Sigmoid colon (tissue), 6 donors: ENCODE measurements at regions not wholly inside any gene's neighbourhood (a gene's known extent, or its start where the extent isn't known, plus 50 kb on each side); places are given as distances from the start of the nearest gene placed in this dataset.

ENCODE experiments used
- DNase-seq: peaks from one replicate; pipeline ENCODE4 v3.0.0-alpha.2; 2019
- H3K27ac ChIP-seq, 4 donors: fragments of 200-600 bp; sonication (generic); one replicate each; pipeline ENCODE4 v1.5.1; 2016 to 2019; ENCODE audit warnings: mild to moderate bottlenecking in 1 of 4
- H3K27me3 ChIP-seq, 3 donors: fragments of 200-600 bp; sonication (generic); one replicate each; pipeline ENCODE4 v1.5.1; 2019; ENCODE audit warnings: mild to moderate bottlenecking in 1 of 3
- H3K36me3 ChIP-seq, 4 donors: fragments of 200-600 bp; sonication (generic); one replicate each; pipeline ENCODE4 v1.5.1; 2016 to 2019
- H3K4me1 ChIP-seq, 4 donors: fragments of 200-600 bp; sonication (generic); one replicate each; pipeline ENCODE4 v1.5.1; 2017 to 2019
- H3K4me3 ChIP-seq, 4 donors: fragments of 200-600 bp; sonication (generic); one replicate each; pipeline ENCODE4 v1.5.1; 2017 to 2019; ENCODE audit warnings: mild to moderate bottlenecking in 2 of 4, moderate library complexity in 1 of 4
- H3K9me3 ChIP-seq, 4 donors: fragments of 200-600 bp in 3 of 4; sonication (generic) in 3 of 4; one replicate each; pipeline versions ENCODE4 v1.5.1 to v1.6.1; 2013 to 2019
- CTCF ChIP-seq, 4 experiments: fragments of 450-650 bp in 3 of 4; fragments of 200-600 bp in 1 of 4; IDR thresholded peaks; one replicate each; pipeline ENCODE4 v1.5.1; 2016 to 2019; ENCODE audit warnings: antibody characterized with exemption in 4 of 4, mild to moderate bottlenecking in 3 of 4, moderate library complexity in 2 of 4
- EP300 ChIP-seq, 4 donors: sonication (generic); formaldehyde crosslinking; IDR thresholded peaks; one replicate each; pipeline ENCODE4 v1.6.1; 2017; ENCODE audit warnings: antibody characterized with exemption in 4 of 4
- POLR2A ChIP-seq, 2 donors: fragments of 450-650 bp; IDR thresholded peaks; one replicate each; pipeline ENCODE4 v1.6.1; 2016; ENCODE audit warnings: antibody characterized with exemption in 2 of 2, mild to moderate bottlenecking in 2 of 2, moderate library complexity in 2 of 2
- POLR2AphosphoS5 ChIP-seq, 4 donors: sonication (generic); formaldehyde crosslinking; IDR thresholded peaks; one replicate each; pipeline ENCODE4 v1.6.1; 2017; ENCODE audit warnings: antibody characterized with exemption in 4 of 4
- WGBS, 2 donors: extraction: QIAGEN DNeasy Blood & Tissue Kit; methylation state at CpG; one replicate each; pipeline ENCODE4 v1.1.7; 2013; 5-methylcytosine and 5-hydroxymethylcytosine counted together
- intact Hi-C: fragments of 100-400 bp; cut with DNase I; formaldehyde crosslinking; loops from one replicate; pipeline ENCODE4 v1.15.1; 2023
- donor health status: healthy with polysubstance abuse.
- donor health status: healthy.

DNA sequence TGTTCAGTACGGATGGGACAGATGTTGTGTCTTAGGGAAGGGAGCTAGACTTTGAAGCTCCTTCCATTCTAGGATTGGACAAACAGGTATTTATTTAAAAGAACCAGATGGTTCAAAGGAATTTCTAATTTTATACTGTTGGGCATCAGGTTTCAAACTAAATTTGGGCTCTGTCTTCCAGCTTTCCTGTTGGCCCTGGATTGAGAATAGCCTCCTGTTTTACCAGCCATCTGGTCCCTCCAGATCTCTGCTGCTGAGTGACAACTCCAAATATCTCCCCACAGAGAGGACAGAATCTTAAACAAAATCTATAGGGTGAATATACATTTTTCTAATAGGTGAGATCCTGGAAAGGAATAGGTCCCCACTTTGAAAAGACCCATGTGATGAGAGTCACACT, 52.5 kb upstream of the CNIH3 start:
- no peaks in the 10 kb centered on the region for H3K4me1 ChIP-seq
- no peak overlapping the region for H3K4me3 ChIP-seq
- no peaks in the 10 kb centered on the region for H3K9me3 ChIP-seq
- 78 to 90% methylated on average over 1 of the region's 1 CpG for WGBS, 2 donors
- intact Hi-C loops = no loop called here
- no peak overlapping the region for H3K27ac ChIP-seq
- TF ChIP-seq POLR2A (IDR thresholded peaks at IDR 0.05) (no peak), EP300 (IDR thresholded peaks at IDR 0.05) (no peak), CTCF (IDR thresholded peaks at IDR 0.05) (no peak), POLR2AphosphoS5 (IDR thresholded peaks at IDR 0.05) (no peak)
- no peaks in the 10 kb centered on the region for H3K36me3 ChIP-seq
- H3K27me3 ChIP-seq = no peaks in the 10 kb centered on the region
- no peak for DNase-seq

GRCh38 chr1:224564454-224565084, 51.5 kb upstream of the CNIH3 start:
- H3K27ac ChIP-seq = no peak overlapping the region
- no peaks in the 10 kb centered on the region for H3K36me3 ChIP-seq
- H3K27me3 ChIP-seq = no peaks in the 10 kb centered on the region
- intact Hi-C loops = no loop called here
- H3K9me3 ChIP-seq = no peaks in the 10 kb centered on the region
- H3K4me1 ChIP-seq = no peaks in the 10 kb centered on the region
- TF ChIP-seq EP300 (IDR thresholded peaks at IDR 0.05) = no peak
- TF ChIP-seq CTCF (IDR thresholded peaks at IDR 0.05) = no peak
- TF ChIP-seq POLR2A (IDR thresholded peaks at IDR 0.05) = no peak
- TF ChIP-seq POLR2AphosphoS5 (IDR thresholded peaks at IDR 0.05) = no peak
- 84 to 88% methylated on average over 3 of the region's 3 CpGs for WGBS, 2 donors
- DNase-seq = no peak
- no peak overlapping the region for H3K4me3 ChIP-seq

DNA sequence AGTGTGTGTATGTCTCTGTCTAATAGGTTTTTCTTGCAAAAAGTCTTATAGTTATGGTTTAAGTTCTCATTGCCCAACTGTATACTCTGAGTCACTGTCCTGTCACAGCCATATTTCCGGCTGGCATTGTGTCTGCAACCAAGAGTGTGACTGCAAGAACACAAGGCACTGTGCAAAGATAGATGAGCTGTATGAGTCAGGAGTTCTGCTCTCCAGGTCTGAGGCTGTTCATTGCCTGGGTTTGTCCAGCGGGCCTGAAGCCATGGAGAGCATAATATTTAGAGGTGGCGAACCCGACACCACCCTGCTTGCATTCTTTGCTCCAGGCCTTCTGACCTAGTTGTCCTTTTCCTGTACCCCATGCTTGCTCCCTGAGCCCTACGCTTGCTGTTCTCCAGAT, 50.9 kb upstream of the CNIH3 start:
- intact Hi-C loops = no loop called here
- Histone ChIP-seq H3K4me3 (no peak overlapping the region), H3K27me3 (no peaks in the 10 kb centered on the region), H3K4me1 (no peaks in the 10 kb centered on the region), H3K9me3 (no peaks in the 10 kb centered on the region), H3K36me3 (no peaks in the 10 kb centered on the region), H3K27ac (no peak overlapping the region)
- 87 to 92% methylated on average over 5 of the region's 5 CpGs for WGBS, 2 donors
- no peak for TF ChIP-seq CTCF (IDR thresholded peaks at IDR 0.05)
- no peak for TF ChIP-seq POLR2A (IDR thresholded peaks at IDR 0.05)
- no peak for TF ChIP-seq EP300 (IDR thresholded peaks at IDR 0.05)
- TF ChIP-seq POLR2AphosphoS5 (IDR thresholded peaks at IDR 0.05) = no peak
- DNase-seq = no peak

GRCh38 chr1:224565611-224566406, 50.3 kb upstream of the CNIH3 start:
- Histone ChIP-seq H3K27ac (no peak overlapping the region), H3K27me3 (no peaks in the 10 kb centered on the region), H3K4me3 (no peak overlapping the region), H3K36me3 (no peaks in the 10 kb centered on the region), H3K9me3 (no peaks in the 10 kb centered on the region), H3K4me1 (no peaks in the 10 kb centered on the region)
- DNase-seq = no peak
- intact Hi-C loops = no loop called here
- WGBS, 2 donors = 45 to 75% methylated on average over 3 of the region's 3 CpGs
- TF ChIP-seq POLR2A (IDR thresholded peaks at IDR 0.05) (no peak), POLR2AphosphoS5 (IDR thresholded peaks at IDR 0.05) (no peak), CTCF (IDR thresholded peaks at IDR 0.05) (no peak), EP300 (IDR thresholded peaks at IDR 0.05) (no peak)
